ENCODE measurements at regions not wholly inside any gene's neighbourhood (a gene's known extent, or its start where the extent isn't known, plus 50 kb on each side); places are given as distances from the start of the nearest gene placed in this dataset.
"Not testable (repeated sequence)": the region's sequence is repeated elsewhere in the genome, so short reads cannot be mapped to it uniquely, and the experiment has no call there.

- Mint-ChIP-seq H3K9me3 (no peaks in the 10 kb centered on the region), H3K27me3 (no peaks in the 10 kb centered on the region), H3K36me3 (no peaks in the 10 kb centered on the region), H3K4me3 (no peak overlapping the region), H3K27ac (no peak overlapping the region), H3K4me1 (no peaks in the 10 kb centered on the region)
- POLR2A ChIA-PET = no interaction called here
- DNase-seq (no peak), ATAC-seq (ENCODE audit: low read depth) (no peak)
Measured at GRCh38 chr6:168188369-168189199, 109.6 kb upstream of the FRMD1 start.

- ATAC-seq (ENCODE audit: low read depth) (no peak), DNase-seq (no peak)
- no peak overlapping the region for H3K4me3 Mint-ChIP-seq
- no peak overlapping the region for H3K27ac Mint-ChIP-seq
- no peaks in the 10 kb centered on the region for H3K4me1 Mint-ChIP-seq
- H3K36me3 Mint-ChIP-seq = no peaks in the 10 kb centered on the region
- no peaks in the 10 kb centered on the region for H3K9me3 Mint-ChIP-seq
- POLR2A ChIA-PET = no interaction called here
- no peaks in the 10 kb centered on the region for H3K27me3 Mint-ChIP-seq
Measured at GRCh38 chr6:168186438-168186837, 107.4 kb upstream of the FRMD1 start.

- H3K27ac Mint-ChIP-seq; H3K36me3 Mint-ChIP-seq; H3K4me1 Mint-ChIP-seq; H3K9me3 Mint-ChIP-seq; H3K4me3 Mint-ChIP-seq; DNase-seq; ATAC-seq (ENCODE audit: low read depth); POLR2A ChIA-PET; H3K27me3 Mint-ChIP-seq: not testable (repeated sequence)
Measured at GRCh38 chr6:168186018-168186417, 107.0 kb upstream of the FRMD1 start.

GRCh38 chr6:168184701-168185100 lies 105.7 kb upstream of the FRMD1 start:
- Mint-ChIP-seq H3K4me1 (no peaks in the 10 kb centered on the region), H3K27ac (no peak overlapping the region), H3K27me3 (no peaks in the 10 kb centered on the region), H3K9me3 (no peaks in the 10 kb centered on the region), H3K4me3 (no peak overlapping the region), H3K36me3 (no peaks in the 10 kb centered on the region)
- POLR2A ChIA-PET = no interaction called here
- DNase-seq (no peak), ATAC-seq (ENCODE audit: low read depth) (no peak)

- no peaks in the 10 kb centered on the region for H3K4me1 Mint-ChIP-seq
- H3K27me3 Mint-ChIP-seq = no peaks in the 10 kb centered on the region
- H3K9me3 Mint-ChIP-seq = no peaks in the 10 kb centered on the region
- POLR2A ChIA-PET = no interaction called here
- H3K36me3 Mint-ChIP-seq = no peaks in the 10 kb centered on the region
- DNase-seq = no peak
- no peak overlapping the region for H3K4me3 Mint-ChIP-seq
- H3K27ac Mint-ChIP-seq = no peak overlapping the region
- no peak for ATAC-seq (ENCODE audit: low read depth)
Measured at GRCh38 chr6:168183613-168183970, 104.6 kb upstream of the FRMD1 start.

GRCh38 chr6:168182908-168183612 lies 104.0 kb upstream of the FRMD1 start:
- H3K27ac Mint-ChIP-seq = no peak overlapping the region
- H3K4me1 Mint-ChIP-seq = no peaks in the 10 kb centered on the region
- no peaks in the 10 kb centered on the region for H3K36me3 Mint-ChIP-seq
- POLR2A ChIA-PET = no interaction called here
- no peaks in the 10 kb centered on the region for H3K27me3 Mint-ChIP-seq
- no peak for ATAC-seq (ENCODE audit: low read depth)
- H3K4me3 Mint-ChIP-seq = no peak overlapping the region
- no peak for DNase-seq
- H3K9me3 Mint-ChIP-seq = no peaks in the 10 kb centered on the region

- POLR2A ChIA-PET = no interaction called here
- peaks cover 2% of the 10 kb centered on the region for H3K27me3 Mint-ChIP-seq
- no peak overlapping the region for H3K27ac Mint-ChIP-seq
- H3K36me3 Mint-ChIP-seq = no peaks in the 10 kb centered on the region
- no peak for ATAC-seq (ENCODE audit: low read depth)
- no peak for DNase-seq
- no peaks in the 10 kb centered on the region for H3K9me3 Mint-ChIP-seq
- H3K4me3 Mint-ChIP-seq = no peak overlapping the region
- H3K4me1 Mint-ChIP-seq = no peaks in the 10 kb centered on the region
Measured at GRCh38 chr6:168182366-168182765, 103.4 kb upstream of the FRMD1 start.

- no peaks in the 10 kb centered on the region for H3K36me3 Mint-ChIP-seq
- POLR2A ChIA-PET = no interaction called here
- no peaks in the 10 kb centered on the region for H3K9me3 Mint-ChIP-seq
- H3K4me3 Mint-ChIP-seq = no peak overlapping the region
- DNase-seq (no peak), ATAC-seq (ENCODE audit: low read depth) (no peak)
- peaks cover 2% of the 10 kb centered on the region for H3K27me3 Mint-ChIP-seq
- H3K27ac Mint-ChIP-seq = no peak overlapping the region
- no peaks in the 10 kb centered on the region for H3K4me1 Mint-ChIP-seq
Measured at GRCh38 chr6:168181876-168182275, 102.9 kb upstream of the FRMD1 start.

- Mint-ChIP-seq H3K27me3 (peaks cover 2% of the 10 kb centered on the region), H3K9me3 (no peaks in the 10 kb centered on the region), H3K4me3 (no peak overlapping the region), H3K36me3 (no peaks in the 10 kb centered on the region), H3K4me1 (no peaks in the 10 kb centered on the region), H3K27ac (no peak overlapping the region)
- POLR2A ChIA-PET = no interaction called here
- DNase-seq (no peak), ATAC-seq (ENCODE audit: low read depth) (no peak)
Measured at GRCh38 chr6:168181316-168181715, 102.3 kb upstream of the FRMD1 start.

- DNase-seq (no peak), ATAC-seq (ENCODE audit: low read depth) (no peak)
- Mint-ChIP-seq H3K4me3 (no peak overlapping the region), H3K4me1 (no peaks in the 10 kb centered on the region), H3K36me3 (no peaks in the 10 kb centered on the region), H3K9me3 (no peaks in the 10 kb centered on the region), H3K27me3 (peaks cover 3% of the 10 kb centered on the region), H3K27ac (no peak overlapping the region)
- POLR2A ChIA-PET = no interaction called here
Measured at GRCh38 chr6:168180548-168181011, 101.6 kb upstream of the FRMD1 start.

GRCh38 chr6:168179702-168180382 lies 100.8 kb upstream of the FRMD1 start:
- POLR2A ChIA-PET = no interaction called here
- no peaks in the 10 kb centered on the region for H3K36me3 Mint-ChIP-seq
- no peak overlapping the region for H3K27ac Mint-ChIP-seq
- ATAC-seq (ENCODE audit: low read depth) (no peak), DNase-seq (no peak)
- H3K9me3 Mint-ChIP-seq = no peaks in the 10 kb centered on the region
- H3K4me3 Mint-ChIP-seq = no peak overlapping the region
- H3K27me3 Mint-ChIP-seq = peaks cover 6% of the 10 kb centered on the region
- H3K4me1 Mint-ChIP-seq = no peaks in the 10 kb centered on the region

- Mint-ChIP-seq H3K9me3 (no peaks in the 10 kb centered on the region), H3K27ac (no peak overlapping the region), H3K27me3 (peaks cover 6% of the 10 kb centered on the region), H3K36me3 (no peaks in the 10 kb centered on the region), H3K4me3 (no peak overlapping the region), H3K4me1 (no peaks in the 10 kb centered on the region)
- DNase-seq (no peak), ATAC-seq (ENCODE audit: low read depth) (no peak)
- POLR2A ChIA-PET = no interaction called here
Measured at GRCh38 chr6:168179133-168179532, 100.1 kb upstream of the FRMD1 start.

- Mint-ChIP-seq H3K4me1 (no peaks in the 10 kb centered on the region), H3K27ac (no peak overlapping the region), H3K4me3 (no peak overlapping the region), H3K27me3 (peaks cover 12% of the 10 kb centered on the region), H3K9me3 (no peaks in the 10 kb centered on the region), H3K36me3 (no peaks in the 10 kb centered on the region)
- POLR2A ChIA-PET = no interaction called here
- ATAC-seq (ENCODE audit: low read depth) (no peak), DNase-seq (no peak)
Measured at GRCh38 chr6:168177103-168177891, 98.3 kb upstream of the FRMD1 start.

All from activated naive CD8-positive, alpha-beta T cell treated with anti-CD3 and anti-CD28 coated beads, Interleukin-2, amount 10 ng/mL, durations not matched to agents 7 days and 5 days (primary cell).